SU-DHL-6 (cell line): ENCODE measurements at regions not wholly inside any gene's neighbourhood (a gene's known extent, or its start where the extent isn't known, plus 50 kb on each side); places are given as distances from the start of the nearest gene placed in this dataset.

ENCODE experiments used
- H2AFZ ChIP-seq: fragments of 200-600 bp; sonication (generic); 2 replicates; pipeline ENCODE4 v1.6.1; 2014; ENCODE audit warnings: low read depth, mild to moderate bottlenecking, moderate library complexity, mixed read lengths, antibody characterized with exemption, low read length; ENCODE audit not compliant: severe bottlenecking
- H3F3A ChIP-seq: fragments of 200-600 bp; shearing (Covaris generic); 2 replicates; pipeline ENCODE4 v1.6.0; 2016; ENCODE audit warnings: antibody characterized with exemption, mild to moderate bottlenecking; ENCODE audit not compliant: insufficient read depth
- H3K27ac ChIP-seq: fragments of 200-600 bp; sonication (generic); 2 replicates; pipeline ENCODE4 v1.5.1; 2016; ENCODE audit warnings: low read depth, mild to moderate bottlenecking, low read length, moderate library complexity, mixed read lengths
- H3K27me3 ChIP-seq: fragments of 200-600 bp; sonication (generic), shearing (Covaris generic); 2 replicates; pipeline ENCODE4 v1.6.0; 2014; ENCODE audit warnings: mild to moderate bottlenecking, low read length
- H3K36me3 ChIP-seq: fragments of 200-600 bp; sonication (generic); 2 replicates; pipeline ENCODE4 v1.6.1; 2014; ENCODE audit warnings: mild to moderate bottlenecking, low read length, mixed read lengths
- H3K4me2 ChIP-seq: fragments of 300-600, 200-600 bp; shearing (Covaris generic), sonication (generic); 2 replicates; pipeline ENCODE4 v1.6.0; 2014; ENCODE audit warnings: low read length, low read depth, mild to moderate bottlenecking; ENCODE audit not compliant: poor library complexity, severe bottlenecking
- H3K4me3 ChIP-seq: fragments of 200-600 bp; sonication (generic); 2 replicates; pipeline ENCODE4 v1.5.1; 2014; ENCODE audit warnings: antibody characterized with exemption, low read length, mild to moderate bottlenecking, mixed read lengths; ENCODE audit not compliant: insufficient read depth, poor library complexity, severe bottlenecking
- H3K79me2 ChIP-seq: fragments of 200-600 bp; sonication (generic); 2 replicates; pipeline ENCODE4 v1.6.1; 2014; ENCODE audit warnings: mild to moderate bottlenecking, low read length, moderate library complexity; ENCODE audit not compliant: insufficient read depth
- H3K9ac ChIP-seq: fragments of 200-600 bp; sonication (generic); 2 replicates; pipeline ENCODE4 v1.7.0; 2014; ENCODE audit warnings: mild to moderate bottlenecking, low read length
- H3K9me2 ChIP-seq: fragments of 200-600 bp; sonication (generic); replicated peaks from 2 replicates; pipeline ENCODE4 v1.6.1; 2014; ENCODE audit warnings: low read length; ENCODE audit not compliant: insufficient read depth
- H3K9me3 ChIP-seq: fragments of 200-600 bp; sonication (generic); 2 replicates; pipeline ENCODE4 v1.6.1; 2014; ENCODE audit warnings: low read length, mixed read lengths; ENCODE audit not compliant: insufficient read depth
- H4K20me1 ChIP-seq: fragments of 200-600 bp; sonication (generic); 2 replicates; pipeline ENCODE4 v1.6.1; 2014; ENCODE audit warnings: low read depth, mild to moderate bottlenecking, antibody characterized with exemption, low read length, moderate library complexity, mixed read lengths
- EZH2phosphoT487 ChIP-seq: fragments of 200-600 bp; sonication (generic), shearing (Covaris generic); conservative IDR thresholded peaks from 2 replicates; pipeline ENCODE4 v1.6.1; 2018; ENCODE audit warnings: mild to moderate bottlenecking, antibody characterized with exemption, low read length, moderate library complexity, mixed read lengths
- TF ChIP-seq, protein P1 (sequence below): fragments of 200-600 bp; sonication (generic); IDR thresholded peaks from one replicate; pipeline ENCODE4 v1.5.1; 2017; ENCODE audit warnings: antibody characterized with exemption, mild to moderate bottlenecking, low read length, moderate library complexity; ENCODE audit not compliant: insufficient read depth, poor library complexity, severe bottlenecking

DNA sequence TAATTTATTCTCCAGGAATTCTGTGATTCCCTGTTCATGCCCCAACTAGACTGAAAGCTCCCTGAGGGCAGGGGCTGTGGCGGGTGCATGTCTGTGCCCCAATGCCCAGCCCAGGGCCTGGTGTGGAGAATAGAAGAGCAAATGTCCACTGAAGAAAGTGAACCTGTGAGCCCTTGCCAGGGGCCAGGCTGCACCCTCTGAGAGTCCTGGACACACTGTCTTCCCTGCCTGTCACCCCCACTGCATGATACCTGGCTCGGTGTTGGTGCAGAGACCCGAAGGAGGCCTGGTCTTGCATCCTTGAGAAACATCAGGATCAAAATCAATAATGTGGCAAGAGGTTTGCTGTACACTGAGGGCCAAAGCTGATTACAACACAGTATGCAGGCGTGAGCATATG lies 69.8 kb upstream of the RUNX3 start:
- TF ChIP-seq, protein P1, sequence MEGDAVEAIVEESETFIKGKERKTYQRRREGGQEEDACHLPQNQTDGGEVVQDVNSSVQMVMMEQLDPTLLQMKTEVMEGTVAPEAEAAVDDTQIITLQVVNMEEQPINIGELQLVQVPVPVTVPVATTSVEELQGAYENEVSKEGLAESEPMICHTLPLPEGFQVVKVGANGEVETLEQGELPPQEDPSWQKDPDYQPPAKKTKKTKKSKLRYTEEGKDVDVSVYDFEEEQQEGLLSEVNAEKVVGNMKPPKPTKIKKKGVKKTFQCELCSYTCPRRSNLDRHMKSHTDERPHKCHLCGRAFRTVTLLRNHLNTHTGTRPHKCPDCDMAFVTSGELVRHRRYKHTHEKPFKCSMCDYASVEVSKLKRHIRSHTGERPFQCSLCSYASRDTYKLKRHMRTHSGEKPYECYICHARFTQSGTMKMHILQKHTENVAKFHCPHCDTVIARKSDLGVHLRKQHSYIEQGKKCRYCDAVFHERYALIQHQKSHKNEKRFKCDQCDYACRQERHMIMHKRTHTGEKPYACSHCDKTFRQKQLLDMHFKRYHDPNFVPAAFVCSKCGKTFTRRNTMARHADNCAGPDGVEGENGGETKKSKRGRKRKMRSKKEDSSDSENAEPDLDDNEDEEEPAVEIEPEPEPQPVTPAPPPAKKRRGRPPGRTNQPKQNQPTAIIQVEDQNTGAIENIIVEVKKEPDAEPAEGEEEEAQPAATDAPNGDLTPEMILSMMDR, result no peak
- Histone ChIP-seq H3K4me2 (no peak overlapping the region), H3K9me2 (no peaks in the 10 kb centered on the region), H3K36me3 (no peaks in the 10 kb centered on the region), H2AFZ (no peak overlapping the region), H3K27ac (no peak overlapping the region), H3K27me3 (no peaks in the 10 kb centered on the region), H3K79me2 (no peaks in the 10 kb centered on the region), H3K4me3 (no peak overlapping the region), H3K9me3 (no peaks in the 10 kb centered on the region), H3F3A (no peaks in the 10 kb centered on the region), H4K20me1 (no peaks in the 10 kb centered on the region), H3K9ac (no peak overlapping the region)

DNA sequence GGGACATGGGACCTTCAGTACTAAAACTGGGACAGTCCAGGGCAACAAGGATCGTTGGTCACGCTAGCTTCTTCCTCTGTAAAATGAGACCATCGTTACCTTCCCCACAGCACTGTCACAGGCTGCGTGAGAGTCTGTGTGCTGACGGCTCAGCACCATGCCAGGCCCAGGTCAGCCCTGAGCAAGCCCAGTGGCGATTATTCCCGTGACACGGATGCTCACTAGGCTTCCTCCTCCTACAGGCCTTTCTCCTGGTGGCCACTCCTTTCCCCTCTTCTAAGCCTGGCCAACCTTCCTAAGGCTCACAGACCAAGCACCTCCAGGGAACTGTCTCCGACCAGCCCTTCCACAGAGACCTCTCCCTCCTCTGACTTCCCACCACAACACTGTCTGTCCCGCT lies 69.3 kb upstream of the RUNX3 start:
- no peaks in the 10 kb centered on the region for H3K27me3 ChIP-seq
- no peak overlapping the region for H3K9ac ChIP-seq
- H3K36me3 ChIP-seq, result no peaks in the 10 kb centered on the region
- H3K9me3 ChIP-seq, result no peaks in the 10 kb centered on the region
- H3K79me2 ChIP-seq, result no peaks in the 10 kb centered on the region
- H3K27ac ChIP-seq, result no peak overlapping the region
- H3K4me3 ChIP-seq, result no peak overlapping the region
- no peak overlapping the region for H3K4me2 ChIP-seq
- H3F3A ChIP-seq, result no peaks in the 10 kb centered on the region
- TF ChIP-seq, protein P1, result no peak
- no peak for TF ChIP-seq EZH2phosphoT487
- H2AFZ ChIP-seq, result no peak overlapping the region
- no peaks in the 10 kb centered on the region for H4K20me1 ChIP-seq
- H3K9me2 ChIP-seq, result no peaks in the 10 kb centered on the region

DNA sequence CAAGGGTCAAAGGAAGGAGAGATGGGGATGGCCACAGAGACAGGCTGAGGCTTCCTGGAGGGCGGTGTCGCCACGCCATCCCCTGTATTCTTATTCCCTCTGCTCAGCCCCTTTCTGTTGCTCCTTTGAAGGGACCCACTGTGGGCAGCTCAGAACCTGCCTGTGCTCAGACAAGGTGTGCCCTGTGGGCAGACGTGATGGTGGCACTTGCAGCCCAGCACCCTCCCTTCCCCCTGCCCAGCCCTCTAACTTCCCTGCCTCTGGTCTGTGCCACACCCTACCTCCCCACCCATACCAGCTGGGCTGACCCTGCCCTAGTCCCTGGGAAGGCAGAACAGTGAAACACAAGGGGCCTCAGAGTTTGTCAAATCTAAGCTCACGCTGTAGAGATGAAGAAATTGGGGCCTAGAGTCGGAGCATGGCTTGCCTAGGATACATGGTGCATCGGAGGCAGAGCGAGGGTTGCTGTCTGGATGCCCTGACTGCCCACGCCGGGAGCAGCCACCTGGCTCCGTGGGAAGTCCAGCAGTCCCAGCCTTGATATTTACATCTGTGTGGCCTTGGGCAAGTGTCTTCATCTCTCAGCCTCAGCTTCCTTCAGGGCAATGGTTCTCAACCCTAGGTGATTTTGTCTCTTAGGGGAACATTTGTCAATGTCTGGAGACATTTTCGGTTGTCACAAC lies 68.6 kb upstream of the RUNX3 start:
- H3F3A ChIP-seq, result no peaks in the 10 kb centered on the region
- H3K9me2 ChIP-seq, result no peaks in the 10 kb centered on the region
- no peak overlapping the region for H3K27ac ChIP-seq
- H3K9ac ChIP-seq, result no peak overlapping the region
- H3K36me3 ChIP-seq, result no peaks in the 10 kb centered on the region
- TF ChIP-seq, protein P1, result no peak
- TF ChIP-seq EZH2phosphoT487, result no peak
- no peaks in the 10 kb centered on the region for H4K20me1 ChIP-seq
- no peak overlapping the region for H2AFZ ChIP-seq
- H3K4me3 ChIP-seq, result no peak overlapping the region
- H3K4me2 ChIP-seq, result no peak overlapping the region
- H3K27me3 ChIP-seq, result no peaks in the 10 kb centered on the region
- H3K79me2 ChIP-seq, result no peaks in the 10 kb centered on the region
- H3K9me3 ChIP-seq, result no peaks in the 10 kb centered on the region
